ENCODE measurements at regions not wholly inside any gene's neighbourhood (a gene's known extent, or its start where the extent isn't known, plus 50 kb on each side); places are given as distances from the start of the nearest gene placed in this dataset.
"Not testable (repeated sequence)": the region's sequence is repeated elsewhere in the genome, so short reads cannot be mapped to it uniquely, and the experiment has no call there.

DNA sequence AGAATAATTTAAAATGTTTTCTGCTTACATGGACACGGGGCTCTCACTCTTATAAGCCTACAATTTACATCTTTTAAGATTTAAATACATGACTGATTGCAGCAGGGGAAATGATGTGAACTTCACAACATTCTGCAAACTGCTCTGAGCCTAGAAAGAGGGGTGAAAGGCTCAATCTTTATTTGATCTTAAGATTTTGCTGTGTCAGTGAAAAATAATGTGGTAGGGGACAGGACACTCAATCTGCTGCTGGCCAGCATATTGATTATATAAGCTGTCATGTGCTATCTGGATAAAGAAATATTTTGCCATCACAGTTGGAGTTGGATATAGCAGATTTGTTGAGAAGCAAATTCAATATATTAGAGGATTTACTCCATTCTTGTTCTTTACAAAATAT, 2210.5 kb downstream of the PCDH7 start:
- Histone ChIP-seq H3K27ac (no peak overlapping the region), H3K4me3 (no peak overlapping the region), H3K4me1 (no peaks in the 10 kb centered on the region), H3K36me3 (ENCODE audit: low read depth, missing control alignments) (no peaks in the 10 kb centered on the region), H3K27me3 (no peaks in the 10 kb centered on the region), H3K9me3 (no peaks in the 10 kb centered on the region)
- TF ChIP-seq POLR2A (IDR thresholded peaks at IDR 0.05), result no peak
- TF ChIP-seq, protein P1, sequence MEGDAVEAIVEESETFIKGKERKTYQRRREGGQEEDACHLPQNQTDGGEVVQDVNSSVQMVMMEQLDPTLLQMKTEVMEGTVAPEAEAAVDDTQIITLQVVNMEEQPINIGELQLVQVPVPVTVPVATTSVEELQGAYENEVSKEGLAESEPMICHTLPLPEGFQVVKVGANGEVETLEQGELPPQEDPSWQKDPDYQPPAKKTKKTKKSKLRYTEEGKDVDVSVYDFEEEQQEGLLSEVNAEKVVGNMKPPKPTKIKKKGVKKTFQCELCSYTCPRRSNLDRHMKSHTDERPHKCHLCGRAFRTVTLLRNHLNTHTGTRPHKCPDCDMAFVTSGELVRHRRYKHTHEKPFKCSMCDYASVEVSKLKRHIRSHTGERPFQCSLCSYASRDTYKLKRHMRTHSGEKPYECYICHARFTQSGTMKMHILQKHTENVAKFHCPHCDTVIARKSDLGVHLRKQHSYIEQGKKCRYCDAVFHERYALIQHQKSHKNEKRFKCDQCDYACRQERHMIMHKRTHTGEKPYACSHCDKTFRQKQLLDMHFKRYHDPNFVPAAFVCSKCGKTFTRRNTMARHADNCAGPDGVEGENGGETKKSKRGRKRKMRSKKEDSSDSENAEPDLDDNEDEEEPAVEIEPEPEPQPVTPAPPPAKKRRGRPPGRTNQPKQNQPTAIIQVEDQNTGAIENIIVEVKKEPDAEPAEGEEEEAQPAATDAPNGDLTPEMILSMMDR (IDR thresholded peaks at IDR 0.05), result no peak
- intact Hi-C loops (cut with DNase I; ENCODE audit: low total_unique reads), result no loop called here
- DNase-seq, result no peak
- 29 to 54% methylated on average over 1 of the region's 1 CpG for WGBS, 2 donors

DNA sequence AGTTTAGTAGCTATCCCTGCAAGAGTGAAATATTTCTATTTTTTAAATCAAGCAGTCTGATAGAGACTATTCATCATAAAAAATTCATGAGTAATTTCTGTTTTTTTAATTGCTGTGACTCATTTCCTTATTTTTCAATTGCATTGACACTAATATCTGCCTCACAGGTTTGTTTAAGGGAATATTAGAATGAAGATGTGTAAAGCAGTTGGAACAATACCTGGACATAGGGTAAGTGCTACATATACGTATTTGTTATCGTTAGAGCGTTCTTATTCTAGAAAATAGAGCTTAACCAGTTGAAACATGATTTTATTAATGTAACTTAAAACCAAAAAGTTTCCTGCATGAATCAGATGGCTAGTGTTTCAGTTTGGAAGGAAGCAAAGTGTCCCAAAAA, 2211.3 kb downstream of the PCDH7 start:
- no peak for TF ChIP-seq POLR2A (IDR thresholded peaks at IDR 0.05)
- TF ChIP-seq, protein P1 (IDR thresholded peaks at IDR 0.05), result no peak
- 46 to 59% methylated on average over 3 of the region's 3 CpGs for WGBS, 2 donors
- Histone ChIP-seq H3K4me3 (no peak overlapping the region), H3K4me1 (no peaks in the 10 kb centered on the region), H3K27me3 (no peaks in the 10 kb centered on the region), H3K36me3 (ENCODE audit: low read depth, missing control alignments) (no peaks in the 10 kb centered on the region), H3K9me3 (no peaks in the 10 kb centered on the region), H3K27ac (no peak overlapping the region)
- intact Hi-C loops (cut with DNase I; ENCODE audit: low total_unique reads), result no loop called here
- DNase-seq, result no peak

DNA sequence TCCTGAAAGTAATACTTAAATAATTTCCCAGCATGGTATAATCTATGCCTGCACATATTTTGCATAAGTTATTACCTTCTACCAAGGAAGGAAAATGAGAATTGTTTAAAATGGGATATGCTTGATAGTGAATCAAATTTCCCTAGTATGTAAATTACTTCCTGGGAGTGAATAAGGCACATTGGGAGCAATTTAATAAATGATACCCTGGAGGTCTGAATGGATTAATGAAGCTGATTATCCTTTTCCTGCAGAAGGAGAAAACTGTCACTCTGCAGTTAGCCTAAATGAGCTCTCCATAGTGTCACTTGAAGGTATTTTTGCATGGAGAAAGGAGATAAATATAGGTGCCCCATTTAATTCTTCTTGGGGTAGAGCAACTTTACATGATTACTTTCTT, 2212.0 kb downstream of the PCDH7 start:
- H3K4me3 ChIP-seq, result no peak overlapping the region
- no peak for DNase-seq
- no peaks in the 10 kb centered on the region for H3K9me3 ChIP-seq
- H3K36me3 ChIP-seq (ENCODE audit: low read depth, missing control alignments), result no peaks in the 10 kb centered on the region
- no peak for TF ChIP-seq POLR2A (IDR thresholded peaks at IDR 0.05)
- TF ChIP-seq, protein P1 (IDR thresholded peaks at IDR 0.05), result no peak
- no peaks in the 10 kb centered on the region for H3K27me3 ChIP-seq
- intact Hi-C loops (cut with DNase I; ENCODE audit: low total_unique reads), result no loop called here
- no peak overlapping the region for H3K27ac ChIP-seq
- H3K4me1 ChIP-seq, result no peaks in the 10 kb centered on the region

DNA sequence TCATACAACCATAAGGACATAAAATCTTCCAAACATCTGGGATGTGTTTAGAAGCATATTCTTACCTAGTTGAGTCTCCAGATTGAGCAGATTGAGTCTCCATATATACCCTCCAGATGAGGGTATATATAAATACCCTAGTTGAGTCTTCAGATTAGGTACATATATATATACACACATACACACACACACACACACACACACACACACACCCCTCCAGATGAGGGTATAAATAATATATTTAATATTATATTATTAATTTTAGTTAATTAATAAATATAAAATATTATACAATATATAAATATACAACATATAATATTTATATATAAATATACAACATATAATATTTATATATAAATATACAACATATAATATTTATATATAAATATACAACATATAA, 2219.1 kb downstream of the PCDH7 start:
- H3K9me3 ChIP-seq; H3K4me3 ChIP-seq; H3K27ac ChIP-seq; H3K36me3 ChIP-seq (ENCODE audit: low read depth, missing control alignments); DNase-seq; H3K4me1 ChIP-seq; intact Hi-C loops (cut with DNase I; ENCODE audit: low total_unique reads); H3K27me3 ChIP-seq: not testable (repeated sequence)

DNA sequence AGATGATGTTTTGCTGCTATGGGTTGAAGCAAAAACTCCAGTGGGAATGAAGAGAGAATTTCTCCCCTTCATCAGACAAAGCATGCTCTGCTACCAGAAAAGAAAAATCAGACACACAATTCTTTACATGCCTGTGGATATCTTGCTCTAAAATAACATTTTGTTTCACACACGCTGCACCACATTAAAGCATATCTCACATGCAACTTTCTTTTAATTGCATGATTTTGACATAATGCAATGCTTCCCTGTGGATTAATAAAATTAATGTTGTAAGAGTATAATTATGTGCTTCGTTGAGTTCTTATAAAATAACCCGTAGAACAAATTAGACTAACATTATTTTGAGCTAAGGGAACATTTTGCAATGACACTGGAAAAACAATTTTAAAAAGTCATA, 2230.7 kb downstream of the PCDH7 start:
- Histone ChIP-seq H3K27me3 (no peaks in the 10 kb centered on the region), H3K27ac (no peak overlapping the region), H3K4me3 (no peak overlapping the region), H3K36me3 (ENCODE audit: low read depth, missing control alignments) (no peaks in the 10 kb centered on the region), H3K4me1 (no peaks in the 10 kb centered on the region), H3K9me3 (no peaks in the 10 kb centered on the region)
- TF ChIP-seq POLR2A (IDR thresholded peaks at IDR 0.05), result no peak
- TF ChIP-seq, protein P1 (IDR thresholded peaks at IDR 0.05), result no peak
- no peak for DNase-seq
- intact Hi-C loops (cut with DNase I; ENCODE audit: low total_unique reads), result no loop called here
- 57 to 60% methylated on average over 3 of the region's 3 CpGs for WGBS, 2 donors
